Astrocyte of the spinal cord (primary cell): ENCODE measurements at regions not wholly inside any gene's neighbourhood (a gene's known extent, or its start where the extent isn't known, plus 50 kb on each side); places are given as distances from the start of the nearest gene placed in this dataset.

Experiments used
- DNase-seq: peaks from one replicate; pipeline ENCODE4 v3.0.0; 2011; ENCODE audit warnings: low read depth, low spot score
- H3K4me3 ChIP-seq: 2 replicates; pipeline ENCODE4 v1.5.1; 2011; ENCODE audit warnings: low read depth, mild to moderate bottlenecking, low read length, moderate library complexity
- CTCF ChIP-seq: IDR thresholded peaks from 2 replicates; pipeline ENCODE4 v1.5.1; 2012; ENCODE audit warnings: low read depth, mild to moderate bottlenecking, low read length, inconsistent platforms
- in situ Hi-C: cut with HindIII; loops from 2 replicates; pipeline ENCODE4 v1.10.0; 2017; ENCODE audit warnings: low sequenced_read_pairs

- TF ChIP-seq CTCF, result no peak
- DNase-seq, result peak; percentile 54
- H3K4me3 ChIP-seq, result no peak overlapping the region
- in situ Hi-C loops, result no loop called here
These were observed 278.6 kb upstream of the TCF21 start for GRCh38 chr6:133610227-133610840.

GRCh38 chr6:133610971-133611370, 277.9 kb upstream of the TCF21 start:
- in situ Hi-C loops, result no loop called here
- no peak overlapping the region for H3K4me3 ChIP-seq
- no peak for DNase-seq
- TF ChIP-seq CTCF, result no peak

GRCh38 chr6:133612459-133612858, 276.5 kb upstream of the TCF21 start:
- H3K4me3 ChIP-seq, result no peak overlapping the region
- in situ Hi-C loops, result no loop called here
- TF ChIP-seq CTCF, result no peak
- DNase-seq, result no peak

GRCh38 chr6:133613211-133613610, 275.7 kb upstream of the TCF21 start:
- DNase-seq, result no peak
- in situ Hi-C loops, result no loop called here
- no peak for TF ChIP-seq CTCF
- no peak overlapping the region for H3K4me3 ChIP-seq

GRCh38 chr6:133621751-133622150, 267.2 kb upstream of the TCF21 start:
- H3K4me3 ChIP-seq, result no peak overlapping the region
- no peak for TF ChIP-seq CTCF
- DNase-seq, result peak; percentile 30
- in situ Hi-C loops, result no loop called here

GRCh38 chr6:133623065-133623464, 265.8 kb upstream of the TCF21 start:
- DNase-seq, result peak; percentile 41
- no peak overlapping the region for H3K4me3 ChIP-seq
- in situ Hi-C loops, result no loop called here
- TF ChIP-seq CTCF, result no peak

- no peak for TF ChIP-seq CTCF
- H3K4me3 ChIP-seq, result no peak overlapping the region
- in situ Hi-C loops, result no loop called here
- peak; percentile 23 for DNase-seq
These were observed 265.3 kb upstream of the TCF21 start for GRCh38 chr6:133623621-133624020.
